RWPE2 (cell line): ENCODE measurements at regions not wholly inside any gene's neighbourhood (a gene's known extent, or its start where the extent isn't known, plus 50 kb on each side); places are given as distances from the start of the nearest gene placed in this dataset.

ENCODE experiments used
- ATAC-seq: fragments of 200-7000 bp; cut with Tn5 transposase; 3 replicates; pipeline ENCODE4 v1.9.1; 2021; ENCODE audit warnings: low read depth
- DNase-seq: peaks from one replicate; pipeline ENCODE4 v3.0.0-alpha.2; 2020; ENCODE audit warnings: low spot score
- H3K27ac ChIP-seq: fragments of 450-650 bp; 2 replicates; pipeline ENCODE4 v1.5.1; 2017; ENCODE audit warnings: mild to moderate bottlenecking; ENCODE audit not compliant: poor library complexity, severe bottlenecking
- H3K27me3 ChIP-seq: fragments of 250-450 bp; sonication (Bioruptor Pico); 2 replicates; pipeline ENCODE4 v1.5.1; 2021; ENCODE audit warnings: mild to moderate bottlenecking, moderate library complexity; ENCODE audit not compliant: insufficient read depth, poor library complexity, severe bottlenecking
- H3K36me3 ChIP-seq: fragments of 250-450 bp; sonication (Bioruptor Pico); 2 replicates; pipeline ENCODE4 v1.5.1; 2020; ENCODE audit warnings: low read depth, mild to moderate bottlenecking, moderate library complexity
- H3K4me1 ChIP-seq: fragments of 250-450 bp; sonication (Bioruptor Pico); 2 replicates; pipeline ENCODE4 v1.5.1; 2021; ENCODE audit warnings: mild to moderate bottlenecking, moderate library complexity; ENCODE audit not compliant: insufficient read depth, poor library complexity, severe bottlenecking
- H3K4me3 ChIP-seq: fragments of 250-450 bp; sonication (Bioruptor Pico); 2 replicates; pipeline ENCODE4 v1.5.1; 2021; ENCODE audit warnings: mild to moderate bottlenecking, moderate library complexity; ENCODE audit not compliant: severe bottlenecking
- H3K9me3 ChIP-seq: fragments of 250-450 bp; sonication (Bioruptor Pico); 2 replicates; pipeline ENCODE4 v1.5.1; 2021; ENCODE audit warnings: mild to moderate bottlenecking, moderate library complexity; ENCODE audit not compliant: severe bottlenecking
- CTCF ChIP-seq: fragments of 450-650 bp; IDR thresholded peaks from one replicate; pipeline ENCODE4 v1.5.1; 2017; ENCODE audit warnings: mild to moderate bottlenecking, moderate library complexity; ENCODE audit not compliant: poor library complexity, severe bottlenecking

- Histone ChIP-seq H3K36me3 (no peaks in the 10 kb centered on the region), H3K27ac (no peak overlapping the region), H3K27me3 (no peaks in the 10 kb centered on the region), H3K4me3 (no peak overlapping the region), H3K4me1 (no peaks in the 10 kb centered on the region), H3K9me3 (no peaks in the 10 kb centered on the region)
- ATAC-seq: no peak
- no peak for DNase-seq
- no peak for TF ChIP-seq CTCF
Observed at GRCh38 chr1:106435269-106435668, 621.2 kb upstream of the PRMT6 start.

GRCh38 chr1:106439475-106439874, 617.0 kb upstream of the PRMT6 start:
- Histone ChIP-seq H3K4me3 (no peak overlapping the region), H3K27me3 (no peaks in the 10 kb centered on the region), H3K9me3 (no peaks in the 10 kb centered on the region), H3K4me1 (no peaks in the 10 kb centered on the region), H3K36me3 (no peaks in the 10 kb centered on the region), H3K27ac (no peak overlapping the region)
- DNase-seq (no peak), ATAC-seq (no peak)
- TF ChIP-seq CTCF: no peak

- TF ChIP-seq CTCF: no peak
- Histone ChIP-seq H3K27me3 (no peaks in the 10 kb centered on the region), H3K27ac (no peak overlapping the region), H3K4me1 (no peaks in the 10 kb centered on the region), H3K4me3 (no peak overlapping the region), H3K36me3 (no peaks in the 10 kb centered on the region), H3K9me3 (no peaks in the 10 kb centered on the region)
- DNase-seq (no peak), ATAC-seq (no peak)
Observed at GRCh38 chr1:106447466-106447865, 609.0 kb upstream of the PRMT6 start.

- no peaks in the 10 kb centered on the region for H3K9me3 ChIP-seq
- no peaks in the 10 kb centered on the region for H3K4me1 ChIP-seq
- DNase-seq: no peak
- ATAC-seq: no peak
- no peaks in the 10 kb centered on the region for H3K27me3 ChIP-seq
- no peak overlapping the region for H3K27ac ChIP-seq
- H3K4me3 ChIP-seq: no peak overlapping the region
- TF ChIP-seq CTCF: no peak
- no peaks in the 10 kb centered on the region for H3K36me3 ChIP-seq
Observed at GRCh38 chr1:106456832-106457231, 599.6 kb upstream of the PRMT6 start.

GRCh38 chr1:106457368-106457767, 599.1 kb upstream of the PRMT6 start:
- DNase-seq: no peak
- no peak for ATAC-seq
- no peak for TF ChIP-seq CTCF
- no peak overlapping the region for H3K4me3 ChIP-seq
- H3K9me3 ChIP-seq: no peaks in the 10 kb centered on the region
- no peak overlapping the region for H3K27ac ChIP-seq
- no peaks in the 10 kb centered on the region for H3K36me3 ChIP-seq
- no peaks in the 10 kb centered on the region for H3K4me1 ChIP-seq
- no peaks in the 10 kb centered on the region for H3K27me3 ChIP-seq
